ENCODE measurements at regions not wholly inside any gene's neighbourhood (a gene's known extent, or its start where the extent isn't known, plus 50 kb on each side); places are given as distances from the start of the nearest gene placed in this dataset.

DNA sequence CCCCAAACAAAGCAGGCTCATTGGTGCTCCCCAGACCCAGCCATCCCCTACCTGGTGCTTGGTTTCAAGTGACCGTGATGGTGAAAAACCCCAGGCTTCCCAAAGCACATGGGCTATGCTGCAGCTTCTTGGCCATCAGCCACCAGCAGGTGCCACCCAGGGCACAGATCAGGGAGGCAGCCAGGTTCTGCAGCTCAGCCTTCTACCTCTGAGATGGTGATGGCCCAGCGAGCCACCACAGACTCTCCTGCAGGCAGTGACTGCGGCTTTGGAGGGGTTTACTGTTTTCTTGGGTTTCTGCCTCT is 70.0 kb upstream of the ALX4 start:
- Histone ChIP-seq H3K27ac (ENCODE audit: low read length) (no peak overlapping the region), H3K4me1 (ENCODE audit: insufficient read depth, low read length) (no peaks in the 10 kb centered on the region), H3K79me2 (ENCODE audit: insufficient read depth, low read length) (no peaks in the 10 kb centered on the region), H4K20me1 (ENCODE audit: insufficient read depth, low read length) (no peaks in the 10 kb centered on the region), H3K9me3 (ENCODE audit: insufficient read depth, low read length, severe bottlenecking) (no peaks in the 10 kb centered on the region), H3K27me3 (ENCODE audit: insufficient read depth, low read length, poor library complexity) (no peaks in the 10 kb centered on the region), H3K4me3 (ENCODE audit: low read depth in 1 of 2, low read length in 2 of 2) (no peak overlapping the region), H3K9ac (ENCODE audit: low read depth, low read length) (no peak overlapping the region), H2AFZ (ENCODE audit: low read depth, low read length) (no peak overlapping the region), H3K36me3 (ENCODE audit: insufficient read depth, low read length) (no peaks in the 10 kb centered on the region), H3K4me2 (ENCODE audit: insufficient read depth, low read length) (no peak overlapping the region)
- no peak for ATAC-seq (ENCODE audit: insufficient read depth, low read depth)
- DNase-seq, result no peak
- TF ChIP-seq EZH2 (IDR thresholded peaks at IDR 0.05; ENCODE audit: borderline replicate concordance, low read depth, low read length, severe bottlenecking), result no peak
- TF ChIP-seq, protein P1, sequence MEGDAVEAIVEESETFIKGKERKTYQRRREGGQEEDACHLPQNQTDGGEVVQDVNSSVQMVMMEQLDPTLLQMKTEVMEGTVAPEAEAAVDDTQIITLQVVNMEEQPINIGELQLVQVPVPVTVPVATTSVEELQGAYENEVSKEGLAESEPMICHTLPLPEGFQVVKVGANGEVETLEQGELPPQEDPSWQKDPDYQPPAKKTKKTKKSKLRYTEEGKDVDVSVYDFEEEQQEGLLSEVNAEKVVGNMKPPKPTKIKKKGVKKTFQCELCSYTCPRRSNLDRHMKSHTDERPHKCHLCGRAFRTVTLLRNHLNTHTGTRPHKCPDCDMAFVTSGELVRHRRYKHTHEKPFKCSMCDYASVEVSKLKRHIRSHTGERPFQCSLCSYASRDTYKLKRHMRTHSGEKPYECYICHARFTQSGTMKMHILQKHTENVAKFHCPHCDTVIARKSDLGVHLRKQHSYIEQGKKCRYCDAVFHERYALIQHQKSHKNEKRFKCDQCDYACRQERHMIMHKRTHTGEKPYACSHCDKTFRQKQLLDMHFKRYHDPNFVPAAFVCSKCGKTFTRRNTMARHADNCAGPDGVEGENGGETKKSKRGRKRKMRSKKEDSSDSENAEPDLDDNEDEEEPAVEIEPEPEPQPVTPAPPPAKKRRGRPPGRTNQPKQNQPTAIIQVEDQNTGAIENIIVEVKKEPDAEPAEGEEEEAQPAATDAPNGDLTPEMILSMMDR (IDR thresholded peaks at IDR 0.05; ENCODE audit: borderline replicate concordance, extremely low read depth, low read length, poor library complexity, severe bottlenecking), result no peak

- Histone ChIP-seq H4K20me1 (ENCODE audit: insufficient read depth, low read length) (no peaks in the 10 kb centered on the region), H3K4me2 (ENCODE audit: insufficient read depth, low read length) (no peak overlapping the region), H2AFZ (ENCODE audit: low read depth, low read length) (no peak overlapping the region), H3K4me3 (ENCODE audit: low read depth in 1 of 2, low read length in 2 of 2) (no peak overlapping the region), H3K4me1 (ENCODE audit: insufficient read depth, low read length) (no peaks in the 10 kb centered on the region), H3K9me3 (ENCODE audit: insufficient read depth, low read length, severe bottlenecking) (no peaks in the 10 kb centered on the region), H3K9ac (ENCODE audit: low read depth, low read length) (no peak overlapping the region), H3K79me2 (ENCODE audit: insufficient read depth, low read length) (no peaks in the 10 kb centered on the region), H3K27me3 (ENCODE audit: insufficient read depth, low read length, poor library complexity) (no peaks in the 10 kb centered on the region), H3K36me3 (ENCODE audit: insufficient read depth, low read length) (no peaks in the 10 kb centered on the region), H3K27ac (ENCODE audit: low read length) (no peak overlapping the region)
- TF ChIP-seq, protein P1 (IDR thresholded peaks at IDR 0.05; ENCODE audit: borderline replicate concordance, extremely low read depth, low read length, poor library complexity, severe bottlenecking), result no peak
- TF ChIP-seq EZH2 (IDR thresholded peaks at IDR 0.05; ENCODE audit: borderline replicate concordance, low read depth, low read length, severe bottlenecking), result no peak
- ATAC-seq (ENCODE audit: insufficient read depth, low read depth), result no peak
- no peak for DNase-seq
Observed at GRCh38 chr11:44380820-44381219, 70.9 kb upstream of the ALX4 start.

DNA sequence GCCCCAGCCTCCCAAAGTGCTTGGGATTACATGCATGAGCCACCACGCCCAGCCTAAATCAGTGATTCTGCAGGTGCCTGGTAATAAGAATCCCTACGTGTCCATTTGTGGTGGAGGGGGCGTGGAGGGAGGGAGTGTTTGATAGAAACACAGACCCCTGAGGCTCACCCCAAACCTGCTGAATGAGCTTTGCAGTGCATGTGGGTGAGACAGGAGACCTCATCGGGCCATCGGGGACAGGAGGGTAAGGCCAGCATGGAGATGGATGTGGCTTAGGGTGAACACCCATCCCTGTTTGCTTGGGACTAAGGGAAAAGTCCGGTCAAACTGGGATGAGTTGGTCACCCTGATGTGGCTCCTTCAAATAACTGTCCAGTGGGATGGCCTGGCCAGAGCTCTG is 71.3 kb upstream of the ALX4 start:
- Histone ChIP-seq H3K27ac (ENCODE audit: low read length) (no peak overlapping the region), H3K27me3 (ENCODE audit: insufficient read depth, low read length, poor library complexity) (no peaks in the 10 kb centered on the region), H4K20me1 (ENCODE audit: insufficient read depth, low read length) (no peaks in the 10 kb centered on the region), H3K4me1 (ENCODE audit: insufficient read depth, low read length) (no peaks in the 10 kb centered on the region), H3K9me3 (ENCODE audit: insufficient read depth, low read length, severe bottlenecking) (no peaks in the 10 kb centered on the region), H3K79me2 (ENCODE audit: insufficient read depth, low read length) (no peaks in the 10 kb centered on the region), H3K4me2 (ENCODE audit: insufficient read depth, low read length) (no peak overlapping the region), H3K9ac (ENCODE audit: low read depth, low read length) (no peak overlapping the region), H2AFZ (ENCODE audit: low read depth, low read length) (no peak overlapping the region), H3K4me3 (ENCODE audit: low read depth in 1 of 2, low read length in 2 of 2) (no peak overlapping the region), H3K36me3 (ENCODE audit: insufficient read depth, low read length) (no peaks in the 10 kb centered on the region)
- TF ChIP-seq, protein P1 (IDR thresholded peaks at IDR 0.05; ENCODE audit: borderline replicate concordance, extremely low read depth, low read length, poor library complexity, severe bottlenecking), result no peak
- TF ChIP-seq EZH2 (IDR thresholded peaks at IDR 0.05; ENCODE audit: borderline replicate concordance, low read depth, low read length, severe bottlenecking), result no peak
- ATAC-seq (ENCODE audit: insufficient read depth, low read depth) (no peak), DNase-seq (no peak)

DNA sequence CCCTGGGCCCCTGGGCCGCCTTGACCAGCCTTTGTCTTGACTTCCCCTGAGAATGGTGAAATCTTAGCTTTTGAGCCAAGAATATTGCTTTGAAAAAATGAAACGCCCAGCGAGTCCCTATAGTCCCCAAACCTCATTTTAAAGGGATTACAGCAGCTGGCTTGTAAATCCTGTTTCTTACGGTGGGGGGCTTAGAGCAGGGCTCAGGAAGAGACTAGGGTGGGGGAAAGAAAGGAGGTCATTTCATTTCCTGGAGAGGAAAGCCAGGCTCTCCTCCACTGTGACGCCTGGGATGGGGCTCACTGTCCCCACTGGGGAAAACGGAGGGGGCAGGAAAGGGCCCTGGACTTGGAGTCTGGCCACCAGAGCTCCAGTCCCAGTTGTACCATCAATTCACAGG is 72.2 kb upstream of the ALX4 start:
- Histone ChIP-seq H3K4me2 (ENCODE audit: insufficient read depth, low read length) (no peak overlapping the region), H3K36me3 (ENCODE audit: insufficient read depth, low read length) (no peaks in the 10 kb centered on the region), H3K79me2 (ENCODE audit: insufficient read depth, low read length) (no peaks in the 10 kb centered on the region), H3K4me3 (ENCODE audit: low read depth in 1 of 2, low read length in 2 of 2) (no peak overlapping the region), H3K9me3 (ENCODE audit: insufficient read depth, low read length, severe bottlenecking) (no peaks in the 10 kb centered on the region), H4K20me1 (ENCODE audit: insufficient read depth, low read length) (no peaks in the 10 kb centered on the region), H3K27me3 (ENCODE audit: insufficient read depth, low read length, poor library complexity) (no peaks in the 10 kb centered on the region), H3K9ac (ENCODE audit: low read depth, low read length) (no peak overlapping the region), H3K4me1 (ENCODE audit: insufficient read depth, low read length) (no peaks in the 10 kb centered on the region), H2AFZ (ENCODE audit: low read depth, low read length) (no peak overlapping the region), H3K27ac (ENCODE audit: low read length) (no peak overlapping the region)
- TF ChIP-seq, protein P1 (IDR thresholded peaks at IDR 0.05; ENCODE audit: borderline replicate concordance, extremely low read depth, low read length, poor library complexity, severe bottlenecking), result no peak
- TF ChIP-seq EZH2 (IDR thresholded peaks at IDR 0.05; ENCODE audit: borderline replicate concordance, low read depth, low read length, severe bottlenecking), result no peak
- ATAC-seq (ENCODE audit: insufficient read depth, low read depth), result no peak
- no peak for DNase-seq
